ENCODE measurements at regions not wholly inside any gene's neighbourhood (a gene's known extent, or its start where the extent isn't known, plus 50 kb on each side); places are given as distances from the start of the nearest gene placed in this dataset.

- H3K4me2 ChIP-seq (ENCODE audit: low read length) = no peak overlapping the region
- H3K4me1 ChIP-seq (ENCODE audit: control insufficient read depth, low read length) = no peaks in the 10 kb centered on the region
- H4K20me1 ChIP-seq (ENCODE audit: control insufficient read depth, insufficient read depth, low read depth, low read length) = no peaks in the 10 kb centered on the region
- H3K27ac ChIP-seq (ENCODE audit: low read depth, low read length) = no peak overlapping the region
- no peak overlapping the region for H3K4me3 ChIP-seq (ENCODE audit: low read length)
- H3K9me2 ChIP-seq (replicated peaks; ENCODE audit: control insufficient read depth, low read length) = no peaks in the 10 kb centered on the region
- TF ChIP-seq, protein P1, sequence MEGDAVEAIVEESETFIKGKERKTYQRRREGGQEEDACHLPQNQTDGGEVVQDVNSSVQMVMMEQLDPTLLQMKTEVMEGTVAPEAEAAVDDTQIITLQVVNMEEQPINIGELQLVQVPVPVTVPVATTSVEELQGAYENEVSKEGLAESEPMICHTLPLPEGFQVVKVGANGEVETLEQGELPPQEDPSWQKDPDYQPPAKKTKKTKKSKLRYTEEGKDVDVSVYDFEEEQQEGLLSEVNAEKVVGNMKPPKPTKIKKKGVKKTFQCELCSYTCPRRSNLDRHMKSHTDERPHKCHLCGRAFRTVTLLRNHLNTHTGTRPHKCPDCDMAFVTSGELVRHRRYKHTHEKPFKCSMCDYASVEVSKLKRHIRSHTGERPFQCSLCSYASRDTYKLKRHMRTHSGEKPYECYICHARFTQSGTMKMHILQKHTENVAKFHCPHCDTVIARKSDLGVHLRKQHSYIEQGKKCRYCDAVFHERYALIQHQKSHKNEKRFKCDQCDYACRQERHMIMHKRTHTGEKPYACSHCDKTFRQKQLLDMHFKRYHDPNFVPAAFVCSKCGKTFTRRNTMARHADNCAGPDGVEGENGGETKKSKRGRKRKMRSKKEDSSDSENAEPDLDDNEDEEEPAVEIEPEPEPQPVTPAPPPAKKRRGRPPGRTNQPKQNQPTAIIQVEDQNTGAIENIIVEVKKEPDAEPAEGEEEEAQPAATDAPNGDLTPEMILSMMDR (IDR thresholded peaks at IDR 0.05; ENCODE audit: low read depth, low read length, poor library complexity, severe bottlenecking) = no peak
- no peak for TF ChIP-seq EZH2phosphoT487 (IDR thresholded peaks at IDR 0.05; ENCODE audit: borderline replicate concordance, low read length)
- H3K79me2 ChIP-seq (ENCODE audit: control insufficient read depth, low read length) = no peaks in the 10 kb centered on the region
- H3K36me3 ChIP-seq (ENCODE audit: control insufficient read depth, low read length) = no peaks in the 10 kb centered on the region
- no peaks in the 10 kb centered on the region for H3K9me3 ChIP-seq (ENCODE audit: control insufficient read depth, insufficient read depth, low read length)
- H3K27me3 ChIP-seq (ENCODE audit: control insufficient read depth, low read length) = no peaks in the 10 kb centered on the region
- no peaks in the 10 kb centered on the region for H3F3A ChIP-seq (ENCODE audit: control insufficient read depth, insufficient read depth)
These were observed 323.9 kb upstream of the DSEL start for GRCh38 chr18:67840379-67840778.

DNA sequence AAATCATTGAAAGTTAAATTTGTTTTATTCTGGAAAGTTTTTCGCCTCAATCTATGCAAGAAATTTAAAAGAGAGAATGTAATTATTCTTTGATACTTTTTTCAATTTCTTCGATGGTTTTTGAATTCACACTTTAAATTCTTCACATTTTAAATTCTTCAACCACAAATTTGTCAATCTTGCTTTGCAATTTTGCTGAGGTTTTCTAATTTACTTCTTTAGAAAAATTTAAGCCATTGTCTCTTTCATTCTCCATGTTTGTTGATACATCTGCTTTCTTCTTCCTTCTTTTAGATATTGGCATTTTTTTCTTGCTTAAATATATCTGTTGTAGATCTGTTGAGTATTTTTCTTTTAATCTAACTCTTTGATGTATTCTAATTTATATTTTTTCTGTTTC, 301.9 kb upstream of the DSEL start:
- Histone ChIP-seq H3K27ac (ENCODE audit: low read depth, low read length) (no peak overlapping the region), H3K9me3 (ENCODE audit: control insufficient read depth, insufficient read depth, low read length) (no peaks in the 10 kb centered on the region), H3K4me3 (ENCODE audit: low read length) (no peak overlapping the region), H3K4me1 (ENCODE audit: control insufficient read depth, low read length) (no peaks in the 10 kb centered on the region), H3K27me3 (ENCODE audit: control insufficient read depth, low read length) (no peaks in the 10 kb centered on the region), H3K79me2 (ENCODE audit: control insufficient read depth, low read length) (no peaks in the 10 kb centered on the region), H3F3A (ENCODE audit: control insufficient read depth, insufficient read depth) (no peaks in the 10 kb centered on the region), H4K20me1 (ENCODE audit: control insufficient read depth, insufficient read depth, low read depth, low read length) (no peaks in the 10 kb centered on the region), H3K4me2 (ENCODE audit: low read length) (no peak overlapping the region), H3K36me3 (ENCODE audit: control insufficient read depth, low read length) (no peaks in the 10 kb centered on the region), H3K9me2 (replicated peaks; ENCODE audit: control insufficient read depth, low read length) (no peaks in the 10 kb centered on the region; the same call in 1 of the 2 replicates)
- no peak for TF ChIP-seq EZH2phosphoT487 (IDR thresholded peaks at IDR 0.05; ENCODE audit: borderline replicate concordance, low read length)
- TF ChIP-seq, protein P1 (IDR thresholded peaks at IDR 0.05; ENCODE audit: low read depth, low read length, poor library complexity, severe bottlenecking) = no peak

DNA sequence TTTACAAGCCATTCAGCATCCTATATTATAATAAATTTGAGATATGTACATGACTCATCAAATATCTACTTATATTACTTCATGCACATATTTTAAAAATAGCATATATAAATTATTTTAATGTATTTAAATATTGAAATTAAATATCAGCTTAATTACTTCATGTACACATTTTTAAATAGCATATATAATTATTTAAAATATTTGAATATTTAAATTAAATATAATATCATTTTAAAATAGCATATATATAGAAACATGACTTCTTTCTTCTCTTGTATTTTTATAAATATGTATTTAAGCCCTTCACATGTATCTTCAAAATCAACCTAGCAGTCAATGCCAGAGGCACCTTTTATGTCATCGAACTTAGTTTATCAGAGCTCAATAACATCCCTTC, 298.8 kb upstream of the DSEL start:
- Histone ChIP-seq H3K4me3 (ENCODE audit: low read length) (no peak overlapping the region), H3K27ac (ENCODE audit: low read depth, low read length) (no peak overlapping the region), H3K79me2 (ENCODE audit: control insufficient read depth, low read length) (no peaks in the 10 kb centered on the region), H3K4me2 (ENCODE audit: low read length) (no peak overlapping the region), H3F3A (ENCODE audit: control insufficient read depth, insufficient read depth) (no peaks in the 10 kb centered on the region), H3K9me2 (replicated peaks; ENCODE audit: control insufficient read depth, low read length) (no peaks in the 10 kb centered on the region; the same call in 1 of the 2 replicates), H4K20me1 (ENCODE audit: control insufficient read depth, insufficient read depth, low read depth, low read length) (no peaks in the 10 kb centered on the region), H3K9me3 (ENCODE audit: control insufficient read depth, insufficient read depth, low read length) (no peaks in the 10 kb centered on the region), H3K27me3 (ENCODE audit: control insufficient read depth, low read length) (no peaks in the 10 kb centered on the region), H3K36me3 (ENCODE audit: control insufficient read depth, low read length) (no peaks in the 10 kb centered on the region), H3K4me1 (ENCODE audit: control insufficient read depth, low read length) (no peaks in the 10 kb centered on the region)
- no peak for TF ChIP-seq EZH2phosphoT487 (IDR thresholded peaks at IDR 0.05; ENCODE audit: borderline replicate concordance, low read length)
- TF ChIP-seq, protein P1 (IDR thresholded peaks at IDR 0.05; ENCODE audit: low read depth, low read length, poor library complexity, severe bottlenecking) = no peak
